ENCODE measurements at regions not wholly inside any gene's neighbourhood (a gene's known extent, or its start where the extent isn't known, plus 50 kb on each side); places are given as distances from the start of the nearest gene placed in this dataset.

DNA sequence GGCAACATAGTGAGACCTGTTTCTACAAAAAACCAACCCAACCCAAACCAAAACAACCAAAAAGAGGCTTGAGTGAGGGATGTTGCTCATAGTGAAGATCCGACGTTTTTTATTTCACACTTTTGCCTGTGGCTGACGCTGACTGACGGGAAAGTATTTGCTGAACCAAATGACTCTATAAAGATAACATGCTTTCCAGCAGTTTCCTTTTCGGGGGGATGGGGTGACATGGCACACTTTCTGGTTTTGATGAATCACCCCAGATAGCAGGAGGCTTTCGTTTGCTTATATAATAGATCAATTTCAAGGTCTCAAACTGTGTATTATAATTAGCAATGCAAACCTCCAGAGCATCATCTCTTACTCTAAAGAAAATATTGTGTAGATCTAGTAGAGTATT, 150.8 kb downstream of the AQP4 start:
- DNase-seq (ENCODE audit: low read depth in 2 of 2) = no peak
- no peaks in the 10 kb centered on the region for H3K79me2 ChIP-seq (ENCODE audit: control insufficient read depth, insufficient read depth, low read length)
- H3K4me1 ChIP-seq (ENCODE audit: control insufficient read depth, extremely low read depth, insufficient read depth, low read length) = no peaks in the 10 kb centered on the region
- H3K36me3 ChIP-seq (ENCODE audit: control insufficient read depth, insufficient read depth, low read length) = no peaks in the 10 kb centered on the region
- H3K9ac ChIP-seq (ENCODE audit: insufficient read depth, low read length) = no peak overlapping the region
- no peaks in the 10 kb centered on the region for H3K27me3 ChIP-seq (ENCODE audit: control insufficient read depth, insufficient read depth, low read length)
- no peaks in the 10 kb centered on the region for H3K9me3 ChIP-seq (ENCODE audit: control insufficient read depth, insufficient read depth, low read depth, low read length)
- H3K4me3 ChIP-seq (replicated peaks in 1 of 4; ENCODE audit: control extremely low read depth in 1 of 4, insufficient read depth in 1 of 4, low read depth in 3 of 4, low read length in 4 of 4) = no peak overlapping the region
- TF ChIP-seq EZH2 (IDR thresholded peaks at IDR 0.05; ENCODE audit: low read length, missing control alignments) = no peak
- TF ChIP-seq, protein P1, sequence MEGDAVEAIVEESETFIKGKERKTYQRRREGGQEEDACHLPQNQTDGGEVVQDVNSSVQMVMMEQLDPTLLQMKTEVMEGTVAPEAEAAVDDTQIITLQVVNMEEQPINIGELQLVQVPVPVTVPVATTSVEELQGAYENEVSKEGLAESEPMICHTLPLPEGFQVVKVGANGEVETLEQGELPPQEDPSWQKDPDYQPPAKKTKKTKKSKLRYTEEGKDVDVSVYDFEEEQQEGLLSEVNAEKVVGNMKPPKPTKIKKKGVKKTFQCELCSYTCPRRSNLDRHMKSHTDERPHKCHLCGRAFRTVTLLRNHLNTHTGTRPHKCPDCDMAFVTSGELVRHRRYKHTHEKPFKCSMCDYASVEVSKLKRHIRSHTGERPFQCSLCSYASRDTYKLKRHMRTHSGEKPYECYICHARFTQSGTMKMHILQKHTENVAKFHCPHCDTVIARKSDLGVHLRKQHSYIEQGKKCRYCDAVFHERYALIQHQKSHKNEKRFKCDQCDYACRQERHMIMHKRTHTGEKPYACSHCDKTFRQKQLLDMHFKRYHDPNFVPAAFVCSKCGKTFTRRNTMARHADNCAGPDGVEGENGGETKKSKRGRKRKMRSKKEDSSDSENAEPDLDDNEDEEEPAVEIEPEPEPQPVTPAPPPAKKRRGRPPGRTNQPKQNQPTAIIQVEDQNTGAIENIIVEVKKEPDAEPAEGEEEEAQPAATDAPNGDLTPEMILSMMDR (conservative IDR thresholded peaks at IDR 0.05 in 1 of 2, IDR thresholded peaks at IDR 0.05 in 1 of 2; ENCODE audit: low read depth in 1 of 2, low read length in 2 of 2) = no peak
- no peak overlapping the region for H3K4me2 ChIP-seq (ENCODE audit: extremely low read depth, insufficient read depth, low read length)
- H3K27ac ChIP-seq (ENCODE audit: insufficient read depth, low read length) = no peak overlapping the region
- H2AFZ ChIP-seq (ENCODE audit: low read length) = no peak overlapping the region
- no peaks in the 10 kb centered on the region for H4K20me1 ChIP-seq (ENCODE audit: control insufficient read depth, extremely low read depth, insufficient read depth, low read length)

DNA sequence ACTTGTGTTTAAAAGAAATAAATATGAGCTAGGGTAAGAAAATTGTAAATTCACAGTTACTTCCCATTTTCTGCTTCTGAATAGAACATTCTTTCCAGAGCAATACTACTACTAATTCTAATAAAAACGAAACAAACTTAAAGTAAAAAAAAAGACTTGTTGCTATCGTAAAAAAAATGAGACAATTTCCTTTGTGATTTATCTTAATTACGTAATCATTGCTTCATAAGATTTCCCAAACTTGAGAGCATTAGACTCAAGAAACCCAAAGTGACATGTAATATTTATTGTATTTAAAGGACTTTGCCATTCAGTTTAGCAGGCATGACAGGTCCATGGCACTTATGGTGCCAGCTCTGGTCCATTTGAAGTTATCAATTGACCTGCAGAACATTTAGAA, 153.8 kb downstream of the AQP4 start:
- no peak for DNase-seq (ENCODE audit: low read depth in 2 of 2)
- Histone ChIP-seq H3K27me3 (ENCODE audit: control insufficient read depth, insufficient read depth, low read length) (no peaks in the 10 kb centered on the region), H4K20me1 (ENCODE audit: control insufficient read depth, extremely low read depth, insufficient read depth, low read length) (no peaks in the 10 kb centered on the region), H3K4me1 (ENCODE audit: control insufficient read depth, extremely low read depth, insufficient read depth, low read length) (no peaks in the 10 kb centered on the region), H3K27ac (ENCODE audit: insufficient read depth, low read length) (no peak overlapping the region), H3K9me3 (ENCODE audit: control insufficient read depth, insufficient read depth, low read depth, low read length) (no peaks in the 10 kb centered on the region), H3K36me3 (ENCODE audit: control insufficient read depth, insufficient read depth, low read length) (no peaks in the 10 kb centered on the region), H3K9ac (ENCODE audit: insufficient read depth, low read length) (no peak overlapping the region), H2AFZ (ENCODE audit: low read length) (no peak overlapping the region), H3K79me2 (ENCODE audit: control insufficient read depth, insufficient read depth, low read length) (no peaks in the 10 kb centered on the region), H3K4me2 (ENCODE audit: extremely low read depth, insufficient read depth, low read length) (no peak overlapping the region), H3K4me3 (replicated peaks in 1 of 4; ENCODE audit: control extremely low read depth in 1 of 4, insufficient read depth in 1 of 4, low read depth in 3 of 4, low read length in 4 of 4) (no peak overlapping the region)
- TF ChIP-seq, protein P1 (conservative IDR thresholded peaks at IDR 0.05 in 1 of 2, IDR thresholded peaks at IDR 0.05 in 1 of 2; ENCODE audit: low read depth in 1 of 2, low read length in 2 of 2) = no peak
- no peak for TF ChIP-seq EZH2 (IDR thresholded peaks at IDR 0.05; ENCODE audit: low read length, missing control alignments)

DNA sequence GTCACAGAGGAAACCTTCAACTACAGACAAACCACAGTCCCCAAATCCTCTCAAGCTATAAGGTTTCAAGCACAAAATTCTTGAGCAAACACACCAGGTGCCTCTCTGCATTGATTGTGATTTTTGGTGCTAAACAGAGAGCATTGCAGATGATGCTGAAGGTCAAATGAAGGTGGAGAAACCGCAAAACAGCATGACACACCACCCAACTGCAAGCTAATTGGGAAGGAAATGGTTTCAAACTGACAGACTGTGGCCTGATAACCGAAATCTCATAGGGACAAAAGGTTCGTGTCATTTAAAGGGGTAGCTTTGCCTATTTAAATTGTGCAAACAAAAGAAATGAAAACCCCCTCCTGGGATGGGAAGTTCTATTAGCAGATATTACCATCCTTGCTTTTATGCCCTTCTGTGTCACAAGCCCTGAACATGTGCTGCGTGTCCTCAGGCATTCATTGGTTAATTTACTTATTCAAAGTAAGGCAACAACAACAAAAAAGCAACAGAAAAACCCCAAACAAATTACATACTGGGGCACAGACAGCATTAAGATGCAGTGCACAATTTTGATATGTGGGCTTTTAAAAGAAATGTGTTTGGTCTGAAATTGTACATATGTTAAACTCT, 154.9 kb downstream of the AQP4 start:
- H3K79me2 ChIP-seq (ENCODE audit: control insufficient read depth, insufficient read depth, low read length) = no peaks in the 10 kb centered on the region
- no peaks in the 10 kb centered on the region for H3K27me3 ChIP-seq (ENCODE audit: control insufficient read depth, insufficient read depth, low read length)
- H3K4me3 ChIP-seq (replicated peaks in 1 of 4; ENCODE audit: control extremely low read depth in 1 of 4, insufficient read depth in 1 of 4, low read depth in 3 of 4, low read length in 4 of 4) = no peak overlapping the region
- no peak overlapping the region for H2AFZ ChIP-seq (ENCODE audit: low read length)
- no peak overlapping the region for H3K9ac ChIP-seq (ENCODE audit: insufficient read depth, low read length)
- H4K20me1 ChIP-seq (ENCODE audit: control insufficient read depth, extremely low read depth, insufficient read depth, low read length) = no peaks in the 10 kb centered on the region
- H3K27ac ChIP-seq (ENCODE audit: insufficient read depth, low read length) = no peak overlapping the region
- no peak overlapping the region for H3K4me2 ChIP-seq (ENCODE audit: extremely low read depth, insufficient read depth, low read length)
- TF ChIP-seq, protein P1 (conservative IDR thresholded peaks at IDR 0.05 in 1 of 2, IDR thresholded peaks at IDR 0.05 in 1 of 2; ENCODE audit: low read depth in 1 of 2, low read length in 2 of 2) = no peak
- TF ChIP-seq EZH2 (IDR thresholded peaks at IDR 0.05; ENCODE audit: low read length, missing control alignments) = no peak
- no peaks in the 10 kb centered on the region for H3K36me3 ChIP-seq (ENCODE audit: control insufficient read depth, insufficient read depth, low read length)
- no peak for DNase-seq (ENCODE audit: low read depth in 2 of 2)
- H3K9me3 ChIP-seq (ENCODE audit: control insufficient read depth, insufficient read depth, low read depth, low read length) = no peaks in the 10 kb centered on the region
- H3K4me1 ChIP-seq (ENCODE audit: control insufficient read depth, extremely low read depth, insufficient read depth, low read length) = no peaks in the 10 kb centered on the region

Measured in fibroblast of lung (primary cell).